ENCODE measurements at regions not wholly inside any gene's neighbourhood (a gene's known extent, or its start where the extent isn't known, plus 50 kb on each side); places are given as distances from the start of the nearest gene placed in this dataset.
"Not testable (repeated sequence)": the region's sequence is repeated elsewhere in the genome, so short reads cannot be mapped to it uniquely, and the experiment has no call there.

DNA sequence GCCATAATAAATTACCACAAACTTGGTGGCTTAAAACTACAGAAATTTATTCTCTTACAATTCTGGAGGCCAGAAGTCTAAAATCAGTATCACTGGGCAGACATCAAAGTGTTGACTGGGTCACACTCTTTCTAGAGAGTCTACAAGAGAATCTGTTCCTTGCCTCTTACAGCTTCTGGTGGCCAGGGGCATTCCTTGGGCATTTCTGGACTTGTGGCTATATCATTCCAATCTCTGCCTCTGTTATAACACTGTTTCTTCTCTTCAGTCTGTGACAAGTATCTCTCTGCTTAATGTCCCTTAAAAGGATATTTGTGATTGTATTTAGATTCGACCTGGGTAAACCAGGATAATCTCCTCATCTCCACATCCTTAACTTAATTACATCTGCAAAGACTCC lies 207.3 kb upstream of the DCAF8L1 start:
- DNase-seq, result no peak

DNA sequence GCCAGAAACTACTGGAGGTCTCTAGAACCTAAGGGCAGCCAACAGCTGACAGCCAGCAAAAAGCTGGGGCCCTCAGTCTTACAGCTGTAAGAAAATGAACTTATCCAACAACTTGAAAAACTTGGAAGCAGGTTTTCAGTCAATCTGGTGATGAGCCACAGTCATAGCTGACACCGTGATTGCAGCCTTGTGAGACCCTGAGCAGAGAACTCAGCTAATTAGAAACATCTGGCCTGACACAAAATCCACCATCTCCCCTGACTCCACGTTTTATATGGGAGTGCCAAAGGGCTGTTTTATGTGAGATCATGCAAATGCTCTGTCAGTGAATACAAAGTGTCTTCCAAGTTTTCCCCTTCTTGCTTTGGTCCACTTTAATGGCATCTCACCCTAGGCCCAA lies 198.8 kb upstream of the DCAF8L1 start:
- no peak for DNase-seq

DNA sequence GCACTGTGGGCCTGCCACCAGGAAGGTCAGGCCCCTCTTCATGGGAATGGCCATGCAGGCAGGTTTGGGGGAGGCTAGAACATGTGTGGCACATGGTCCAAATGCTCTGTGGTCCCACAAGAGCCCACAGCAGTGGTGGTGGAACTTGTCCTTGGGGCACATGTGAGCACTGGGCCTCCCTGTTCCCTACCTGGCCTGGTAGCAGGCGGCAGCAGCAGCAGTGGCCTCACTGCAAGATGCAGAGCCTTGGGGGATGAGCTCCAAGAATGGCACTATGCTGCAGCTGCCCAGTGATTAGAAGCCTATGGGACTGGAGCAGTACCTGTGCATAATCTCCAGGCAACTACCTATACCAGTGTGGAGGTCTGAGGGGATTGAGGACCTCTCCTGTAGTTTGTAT lies 197.0 kb upstream of the DCAF8L1 start:
- DNase-seq, result no peak

DNA sequence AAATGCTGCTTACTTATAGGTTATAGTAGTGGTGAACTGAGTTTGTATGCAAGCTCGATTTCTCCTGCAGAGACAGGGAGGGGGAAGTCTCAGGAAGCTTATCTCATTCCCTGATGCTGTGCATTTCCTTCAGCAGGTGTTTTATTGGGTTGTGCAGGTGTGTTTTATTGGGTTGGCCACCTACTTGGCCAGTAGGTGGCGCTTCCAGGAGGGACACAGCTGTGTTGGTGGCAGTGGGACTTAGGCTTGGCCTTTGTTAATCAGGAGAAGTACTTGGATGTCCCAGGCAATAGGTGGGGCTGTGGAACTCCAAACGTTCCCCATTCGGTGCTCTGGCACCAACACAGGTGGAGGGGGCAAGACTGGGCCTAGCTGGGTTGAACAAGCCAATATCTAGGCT lies 196.0 kb upstream of the DCAF8L1 start:
- DNase-seq, result peak in 1 of 2 experiments; percentile 18

DNA sequence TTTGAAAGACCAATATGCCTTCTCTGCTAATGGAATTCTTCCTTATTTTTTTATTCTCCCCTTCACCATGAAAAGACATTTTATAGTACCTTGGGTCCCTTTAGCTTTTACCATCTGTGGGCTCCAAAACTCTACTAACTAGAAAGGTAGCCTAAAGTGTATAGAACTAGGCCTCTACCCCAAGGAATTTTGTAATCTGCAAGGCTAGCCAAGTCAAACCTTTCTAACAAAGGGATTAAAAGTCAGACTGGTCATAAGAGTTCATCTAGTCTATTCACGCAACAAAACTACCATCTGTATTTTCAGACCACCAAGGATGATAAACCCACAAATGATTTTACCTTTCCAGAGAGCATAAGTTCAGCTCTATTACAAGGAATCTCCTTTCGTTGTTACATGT lies 189.5 kb upstream of the DCAF8L1 start:
- no peak for DNase-seq

DNA sequence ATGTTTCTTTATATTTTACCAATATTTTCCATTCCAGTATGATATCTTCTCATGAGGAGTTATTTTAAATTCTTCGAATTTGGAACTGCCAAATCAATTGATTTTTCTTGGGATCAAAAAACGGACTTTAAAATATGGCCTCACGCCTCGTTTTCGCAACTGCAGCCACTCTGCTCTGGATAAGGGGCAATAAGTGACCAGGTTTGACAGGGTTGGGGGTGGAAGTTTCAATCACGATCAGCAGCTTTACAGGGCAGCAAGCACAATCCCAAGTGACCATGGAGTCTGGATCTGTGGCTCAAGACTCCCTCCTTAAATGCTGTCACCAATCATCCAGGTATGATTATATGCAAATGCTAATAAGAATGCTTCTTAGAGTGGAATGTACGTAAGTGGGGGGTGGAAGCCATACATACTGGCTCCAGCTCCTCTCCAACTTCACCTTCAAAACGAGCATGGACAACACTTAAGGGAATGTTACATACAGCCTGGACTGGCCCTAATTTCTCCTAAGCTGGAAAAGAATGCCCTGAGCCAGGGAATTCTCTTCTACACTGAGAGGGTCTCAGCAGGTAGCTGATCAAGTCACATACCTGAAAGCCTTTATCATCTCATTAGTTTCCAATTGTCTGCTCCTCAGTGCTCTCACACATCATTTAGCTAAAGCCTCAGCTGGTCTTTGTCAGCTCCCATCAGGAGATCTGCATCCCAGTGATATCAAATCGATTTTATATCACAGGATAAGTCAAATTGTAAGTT lies 176.9 kb upstream of the DCAF8L1 start:
- DNase-seq, result no peak

DNA sequence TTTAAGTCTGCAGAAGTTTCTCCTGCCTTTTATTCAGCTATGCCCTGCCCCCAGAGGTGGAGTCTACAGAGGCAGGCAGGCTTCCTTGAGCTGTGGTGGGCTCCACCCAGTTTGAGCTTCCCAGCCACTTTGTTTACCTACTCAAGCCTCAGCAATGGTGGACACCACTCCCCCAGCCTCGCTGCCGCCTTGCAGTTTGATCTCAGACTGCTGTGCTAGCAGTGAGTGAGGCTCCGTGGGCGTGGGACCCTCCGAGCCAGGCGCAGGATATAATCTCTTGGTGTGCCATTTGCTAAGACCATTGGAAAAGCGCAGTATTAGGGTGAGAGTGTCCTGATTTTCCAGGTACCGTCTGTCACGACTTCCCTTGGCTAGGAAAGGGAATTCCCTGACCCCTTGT lies 171.0 kb upstream of the DCAF8L1 start:
- not testable (repeated sequence) for DNase-seq

DNA sequence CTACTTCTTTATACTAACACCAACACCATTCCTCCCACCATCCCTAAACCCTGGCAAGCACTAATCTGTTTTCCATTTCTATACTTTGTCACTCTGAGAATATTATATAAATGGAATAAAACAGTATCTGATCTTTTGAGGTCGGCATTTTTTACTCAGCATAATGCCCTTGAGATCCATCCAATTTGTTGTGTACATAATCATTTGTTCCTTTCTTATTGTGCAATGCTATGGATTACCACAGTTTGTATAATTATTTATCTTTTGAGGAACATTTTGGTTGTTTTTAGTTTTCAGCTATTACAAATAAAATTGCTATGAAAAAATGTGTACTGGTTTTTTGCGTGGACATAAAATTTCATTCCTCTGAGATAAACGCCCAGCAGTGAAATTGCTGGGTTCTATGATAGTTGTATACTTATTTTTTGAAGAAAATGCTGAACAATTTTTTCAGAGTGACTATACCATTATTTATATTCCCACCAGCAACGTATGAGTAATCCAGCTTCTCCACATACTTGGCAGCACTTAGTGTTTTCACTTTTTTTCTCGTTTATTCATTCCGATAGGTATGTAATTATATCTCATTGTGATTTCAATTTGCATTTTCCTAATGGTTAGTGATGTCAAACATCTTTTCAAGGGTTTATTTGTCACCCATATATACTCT lies 154.3 kb upstream of the DCAF8L1 start:
- no peak for DNase-seq

DNA sequence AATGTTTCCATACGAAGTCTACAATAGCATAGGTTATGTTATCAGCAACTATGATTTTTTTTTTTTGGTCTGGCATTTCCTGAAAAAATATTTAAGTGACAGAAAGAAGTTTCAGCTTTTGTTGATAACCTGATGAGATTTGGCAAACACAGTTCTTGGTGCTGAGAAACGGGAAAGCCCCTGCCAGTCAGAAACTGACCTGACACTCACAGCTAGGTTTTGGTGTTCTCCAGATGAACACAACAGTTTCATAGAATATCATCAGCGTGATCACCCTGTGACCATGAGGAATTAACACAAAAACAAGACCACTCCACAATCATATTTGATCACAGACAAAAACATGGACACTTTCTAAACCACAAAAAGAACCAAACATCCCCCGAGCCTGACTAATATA lies 152.5 kb upstream of the DCAF8L1 start:
- no peak for DNase-seq

DNA sequence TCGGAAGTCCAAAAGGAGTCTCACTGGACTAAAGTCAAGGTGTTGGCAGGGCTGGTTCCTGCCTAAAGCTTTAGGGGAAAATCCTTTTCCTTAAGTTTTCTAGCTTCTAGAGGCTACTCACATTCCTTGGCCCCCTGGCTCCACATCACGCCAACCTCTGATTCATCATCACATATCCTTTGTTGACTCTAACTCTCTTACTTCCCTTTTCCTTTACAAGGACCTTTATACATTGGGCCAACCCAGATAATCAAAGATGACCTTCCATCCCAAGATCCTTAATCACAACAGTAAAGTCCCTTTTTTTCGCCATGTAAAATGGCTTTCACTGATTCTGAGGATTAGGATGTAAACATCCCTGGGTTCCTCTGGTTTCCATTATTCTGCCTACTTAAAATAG lies 146.4 kb upstream of the DCAF8L1 start:
- DNase-seq, result no peak

DNA sequence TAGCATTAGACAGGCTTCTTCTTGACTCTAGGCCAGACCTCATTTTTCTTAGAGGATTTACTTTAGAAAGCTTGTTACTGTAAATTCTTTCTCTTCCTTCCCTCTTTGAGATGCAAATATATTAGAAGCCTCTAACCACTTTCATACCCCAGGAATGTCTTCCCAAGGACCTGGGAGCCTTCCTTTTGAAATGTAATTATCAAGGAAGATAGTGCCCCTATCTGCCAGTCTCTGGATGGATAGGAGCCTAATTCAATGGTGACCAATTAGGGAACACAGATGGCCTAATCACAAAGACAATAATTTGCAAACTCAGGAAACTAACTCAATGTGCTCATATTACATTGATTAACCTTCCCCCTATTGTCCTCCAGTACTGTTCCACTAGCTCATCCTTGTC lies 145.6 kb upstream of the DCAF8L1 start:
- no peak for DNase-seq

DNA sequence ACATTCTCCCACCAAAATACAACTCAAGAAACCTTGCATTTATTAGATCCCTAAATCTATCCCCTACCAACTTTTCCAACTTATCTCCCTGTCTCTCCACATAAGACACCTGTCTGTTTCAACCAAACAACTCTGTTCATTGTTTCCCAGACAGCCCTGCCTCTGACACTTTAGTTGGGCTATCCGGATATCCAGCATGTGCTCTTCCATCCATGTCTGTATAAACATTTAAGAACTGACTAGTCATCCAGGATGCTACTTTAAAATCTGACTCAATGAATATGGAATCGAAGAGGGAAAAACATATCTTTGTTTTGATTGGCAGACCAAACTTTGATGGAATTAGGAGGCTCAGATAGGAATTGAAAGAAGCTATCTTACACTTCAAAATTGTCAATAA lies 143.2 kb upstream of the DCAF8L1 start:
- DNase-seq, result no peak

DNA sequence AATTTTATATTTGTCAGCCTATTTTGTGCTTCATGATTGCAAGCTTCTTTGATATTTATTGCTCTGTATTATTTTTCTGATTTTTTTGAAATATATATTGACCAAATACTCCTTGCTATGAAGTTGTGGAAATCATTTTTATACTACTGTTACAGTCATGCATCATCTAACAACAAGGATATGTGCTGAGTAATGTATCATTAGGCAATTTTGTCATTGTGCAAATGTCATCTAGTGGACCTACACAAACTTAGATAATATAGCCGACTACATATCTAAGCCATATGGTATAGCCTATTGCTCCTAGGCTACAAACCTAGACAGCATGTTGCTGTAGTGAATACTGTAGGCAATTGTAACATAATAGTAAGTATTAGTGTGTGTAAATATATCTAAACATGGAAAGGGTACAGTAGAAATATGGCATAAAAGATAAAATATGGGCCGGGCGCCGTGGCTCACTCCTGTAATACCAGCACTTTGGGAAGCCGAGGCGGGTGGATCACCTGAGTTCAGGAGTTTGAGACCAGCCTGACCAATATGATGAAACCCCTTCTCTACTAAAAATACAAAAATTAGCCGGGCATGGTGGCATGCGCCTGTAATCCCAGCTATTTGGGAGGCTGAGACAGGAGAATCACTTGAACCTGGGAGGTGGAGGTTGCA lies 139.5 kb upstream of the DCAF8L1 start:
- DNase-seq, result not testable (repeated sequence)

DNA sequence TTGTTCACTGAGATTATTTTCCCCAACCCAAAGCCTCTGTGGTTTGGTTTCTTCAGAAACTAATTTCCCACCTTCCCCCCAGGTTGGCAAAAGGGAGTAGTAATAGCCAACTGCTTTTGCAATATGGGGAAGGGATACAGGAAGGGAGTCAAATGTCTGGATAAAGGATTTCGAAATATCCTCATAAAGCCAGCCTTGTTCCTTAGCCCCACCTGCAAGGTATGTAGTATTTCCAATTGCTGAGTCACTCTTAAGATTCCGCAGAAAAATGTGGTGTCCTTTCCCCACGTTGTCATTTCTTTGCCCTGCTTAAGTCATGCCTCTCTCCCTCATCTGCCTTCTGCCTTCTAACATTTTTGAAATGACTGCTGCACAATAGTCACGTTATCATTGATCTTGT lies 138.8 kb upstream of the DCAF8L1 start:
- DNase-seq, result no peak

DNA sequence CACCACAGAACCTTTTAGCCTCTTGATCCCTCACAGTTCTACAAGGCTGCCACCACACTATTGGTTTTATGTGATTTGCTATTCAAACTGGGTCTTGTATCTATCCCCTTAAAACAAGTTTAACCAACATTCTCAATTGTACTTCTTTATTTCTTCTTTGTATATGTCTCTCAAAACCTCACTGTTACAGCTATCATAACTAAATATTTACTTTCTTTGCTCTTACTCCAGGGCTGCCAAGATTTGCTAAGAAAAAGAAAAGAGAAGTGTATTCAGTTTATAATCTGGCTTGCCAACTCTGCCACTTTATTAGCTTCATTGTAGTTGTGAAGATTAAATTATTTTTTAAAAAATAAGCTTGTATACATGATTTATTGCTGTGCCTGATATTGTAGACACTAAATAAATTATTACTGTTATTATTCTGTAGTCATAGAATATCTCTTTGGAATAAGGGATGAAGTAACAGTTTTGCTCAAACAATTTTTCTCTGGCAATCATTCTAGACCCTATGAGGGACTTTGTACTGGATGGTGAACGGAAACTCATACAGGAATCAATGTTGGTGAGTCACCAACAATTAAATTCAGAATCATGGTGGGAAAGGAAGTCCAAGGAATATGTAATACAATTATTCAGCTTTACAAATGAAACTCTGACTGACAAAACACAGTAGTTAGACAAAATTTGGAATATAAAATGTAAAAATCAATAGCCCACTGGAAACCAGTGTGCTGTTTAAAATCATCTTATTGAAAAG lies 127.1 kb upstream of the DCAF8L1 start:
- DNase-seq, result no peak

DNA sequence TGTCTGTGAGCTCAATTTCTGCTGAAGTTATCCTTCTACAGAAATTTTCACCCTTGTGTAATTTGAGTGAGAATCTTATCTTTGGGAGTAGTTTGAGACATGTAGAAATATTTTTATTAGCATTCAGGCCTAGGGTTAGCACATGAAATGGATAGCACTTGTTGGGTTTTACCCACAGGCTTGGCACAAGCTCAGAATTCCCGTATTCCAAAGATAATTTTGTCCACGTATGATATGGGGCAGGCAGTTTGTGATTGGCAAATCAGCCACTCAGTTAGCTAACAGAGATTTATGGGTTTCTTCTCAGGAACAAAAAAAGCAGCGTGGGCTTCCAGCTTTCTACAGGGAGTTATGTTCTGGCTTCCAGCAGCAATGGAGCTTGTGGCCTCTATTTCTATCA lies 117.9 kb upstream of the DCAF8L1 start:
- DNase-seq, result no peak

DNA sequence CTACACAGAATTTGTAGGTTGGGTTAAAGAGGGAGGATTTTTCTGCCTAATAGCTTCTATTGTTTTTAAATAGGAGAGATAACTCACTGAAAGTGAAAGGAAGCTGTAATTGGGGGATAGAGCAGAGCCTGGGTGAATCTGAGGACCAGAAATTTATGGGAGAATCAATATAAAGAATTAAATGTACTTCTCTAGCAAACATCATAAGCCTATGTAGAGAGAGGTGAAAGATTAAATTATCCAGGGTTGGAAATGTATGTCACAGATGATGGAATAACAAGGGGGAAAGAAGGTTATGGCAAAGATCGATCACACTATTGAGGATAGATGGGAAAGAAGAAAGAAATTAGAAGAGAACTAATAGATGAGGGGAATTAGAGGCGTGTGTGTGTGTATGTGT lies 104.4 kb upstream of the DCAF8L1 start:
- DNase-seq, result no peak

DNA sequence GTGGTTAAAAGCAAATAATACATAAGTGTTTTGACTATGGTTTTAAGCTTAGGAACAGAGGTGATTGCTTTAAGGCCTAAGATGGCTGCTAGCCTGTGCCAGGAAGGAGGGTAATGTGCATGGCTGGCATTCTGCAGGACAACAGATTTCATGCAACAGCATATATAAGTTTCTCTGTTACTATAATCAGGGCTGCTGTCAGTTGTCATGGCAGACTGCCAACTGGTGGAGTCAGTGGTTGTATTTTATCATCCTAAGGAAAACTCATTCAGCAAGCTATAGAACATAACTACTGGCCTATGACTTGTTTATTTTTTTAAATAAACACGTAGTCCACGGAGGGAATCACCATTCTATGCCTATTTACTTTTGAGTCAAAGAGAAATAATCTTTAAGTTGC lies 77.7 kb upstream of the DCAF8L1 start:
- DNase-seq, result no peak

DNA sequence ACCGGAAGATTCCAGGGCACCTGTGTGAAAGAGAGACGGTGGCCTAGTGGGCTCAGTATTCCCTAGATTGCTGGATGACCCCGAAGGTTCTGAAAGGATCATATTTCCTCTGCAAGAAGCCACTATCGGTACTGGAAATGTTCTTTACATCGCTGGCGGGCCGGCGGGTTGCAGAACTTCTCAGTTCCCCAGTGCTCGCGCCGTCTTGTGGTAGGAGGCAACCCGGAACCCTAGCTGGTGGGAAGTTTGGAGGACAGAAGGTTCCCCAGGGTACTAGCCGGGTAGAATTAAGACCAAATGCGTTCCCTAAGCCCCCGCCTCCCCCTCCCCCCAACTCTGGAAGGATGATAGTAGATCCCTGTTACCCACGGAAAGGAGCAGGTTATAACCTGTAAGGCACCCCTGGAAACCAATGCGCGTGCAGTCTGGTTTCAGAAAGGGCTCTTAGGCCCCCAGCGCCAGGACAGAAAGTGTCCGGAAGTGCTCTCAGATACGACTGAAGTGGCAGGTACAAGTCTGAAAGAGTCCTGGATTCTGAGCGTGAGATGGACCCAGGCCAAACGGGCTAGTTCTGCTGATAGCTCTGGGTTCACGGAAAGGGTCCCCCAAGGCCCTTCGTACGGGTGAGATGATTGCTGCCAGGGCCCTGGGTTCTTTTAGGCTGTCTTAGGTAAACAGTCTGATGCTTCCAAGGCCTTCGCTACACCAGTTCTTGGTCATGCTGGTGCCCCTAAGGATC lies 61.7 kb upstream of the DCAF8L1 start:
- no peak for DNase-seq

DNA sequence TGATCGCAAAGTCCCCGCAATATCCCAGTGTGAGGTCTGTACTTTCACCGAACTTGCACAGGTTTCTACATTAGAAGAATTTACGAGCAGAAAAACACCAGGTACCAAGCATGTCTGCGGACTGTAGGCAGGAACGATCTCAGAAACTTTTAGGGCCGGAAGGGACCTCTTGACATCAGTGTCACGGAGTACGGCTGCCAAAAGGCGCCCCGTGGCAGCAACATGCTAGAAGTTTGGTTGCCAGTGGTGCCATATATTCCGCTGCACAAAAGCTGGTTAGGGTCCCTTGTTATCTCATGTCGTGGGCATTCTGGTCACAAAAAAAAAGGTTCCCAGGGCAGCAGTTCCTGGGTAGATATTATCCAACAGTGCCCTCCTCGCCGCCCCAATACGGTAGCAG lies 61.0 kb upstream of the DCAF8L1 start:
- DNase-seq, result no peak

DNA sequence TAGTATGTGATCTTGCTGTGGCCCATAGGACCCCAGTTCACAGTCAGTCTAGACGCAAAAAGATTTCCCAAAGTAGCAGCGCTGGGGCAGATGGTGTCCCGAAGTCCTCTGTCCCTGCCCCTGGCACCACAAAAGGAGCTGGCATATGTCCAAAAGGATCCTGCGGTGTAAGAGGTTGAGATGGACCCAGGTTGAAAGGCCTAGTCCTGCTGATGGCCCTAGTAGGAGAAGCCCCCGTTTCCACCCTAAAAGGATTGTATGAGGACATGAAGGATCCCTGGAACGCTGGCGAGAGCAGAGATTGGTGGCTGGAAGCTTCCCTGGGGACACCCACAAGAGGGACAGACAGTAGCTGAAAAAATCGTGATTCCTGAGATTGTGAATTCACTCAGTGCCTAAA lies 58.0 kb upstream of the DCAF8L1 start:
- no peak for DNase-seq
